ENCODE measurements at regions not wholly inside any gene's neighbourhood (a gene's known extent, or its start where the extent isn't known, plus 50 kb on each side); places are given as distances from the start of the nearest gene placed in this dataset.

DNA sequence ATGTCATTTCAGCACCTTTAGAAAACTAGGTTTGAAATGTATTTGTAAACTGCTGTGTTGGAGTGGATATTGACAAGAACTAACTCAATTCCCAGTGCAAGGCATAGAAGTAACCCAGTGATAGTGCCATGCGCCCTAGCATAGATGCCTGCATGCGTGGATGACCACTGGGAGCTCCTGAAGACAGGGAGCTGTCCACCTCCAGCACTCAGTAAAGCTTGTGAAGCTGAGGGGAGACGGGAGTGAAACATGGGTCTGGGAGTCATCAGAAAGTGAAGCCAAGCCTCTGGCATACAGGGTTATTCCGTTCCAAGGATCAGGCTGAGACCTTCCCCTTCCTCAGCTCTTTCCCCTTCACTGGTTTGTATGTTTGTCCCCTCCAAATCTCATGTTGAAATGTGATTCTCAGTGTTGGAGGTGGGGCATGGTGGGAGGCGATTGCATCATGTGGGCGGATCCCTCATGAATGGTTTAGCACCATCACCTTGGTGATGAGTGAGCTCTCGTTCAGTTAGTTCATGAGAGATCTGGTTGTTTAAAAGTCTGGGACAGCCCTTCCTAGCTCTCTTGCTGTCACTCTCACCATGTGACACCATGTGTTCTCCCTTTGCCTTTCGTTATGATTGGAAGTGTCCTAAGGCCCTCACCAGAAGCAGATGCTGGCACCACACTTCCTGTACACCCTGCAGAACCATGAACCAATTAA lies 146.5 kb upstream of the FERMT1 start:
- TF ChIP-seq REST (IDR thresholded peaks at IDR 0.05; ENCODE audit: insufficient read depth in 1 of 2, low read depth in 2 of 2, low read length in 2 of 2) (peak; percentile 31 to 74; a peak in 2 of 4 replicates), FOXP2 (optimal IDR thresholded peaks at IDR 0.05; ENCODE audit: borderline replicate concordance, extremely low read depth, extremely low read length, insufficient read depth) (no peak)

- no peak for TF ChIP-seq FOXP2 (optimal IDR thresholded peaks at IDR 0.05; ENCODE audit: borderline replicate concordance, extremely low read depth, extremely low read length, insufficient read depth)
- no peak for TF ChIP-seq SIN3A (IDR thresholded peaks at IDR 0.05; ENCODE audit: borderline replicate concordance, insufficient read depth, low read length)
- TF ChIP-seq REST (IDR thresholded peaks at IDR 0.05; ENCODE audit: insufficient read depth in 1 of 2, low read depth in 2 of 2, low read length in 2 of 2): no peak
- TF ChIP-seq TAF1 (IDR thresholded peaks at IDR 0.05; ENCODE audit: borderline replicate concordance, insufficient read depth, low read length): no peak
- no peak for TF ChIP-seq POLR2AphosphoS5 (IDR thresholded peaks at IDR 0.05; ENCODE audit: low read depth, low read length)
Measured at GRCh38 chr20:6265204-6265904, 142.5 kb upstream of the FERMT1 start.

DNA sequence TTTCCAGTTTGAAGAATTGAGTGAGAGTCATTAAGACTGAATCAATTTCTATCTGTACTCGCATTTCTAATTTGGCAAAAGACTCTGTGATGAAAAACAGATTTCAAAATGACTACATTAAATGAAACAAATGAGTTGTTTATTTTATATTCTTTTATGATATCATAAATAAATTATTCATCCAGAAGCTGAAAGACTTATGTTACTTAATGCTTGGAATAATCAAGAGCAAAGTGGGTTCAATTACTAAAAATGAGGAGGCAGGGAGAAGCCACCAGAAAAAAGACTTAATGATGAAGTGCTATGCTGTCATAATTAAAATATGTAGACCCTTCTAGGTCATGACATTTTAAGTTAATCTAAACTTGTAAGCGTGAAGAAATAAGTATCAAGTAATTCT lies 130.6 kb upstream of the FERMT1 start:
- TF ChIP-seq SIN3A (IDR thresholded peaks at IDR 0.05; ENCODE audit: borderline replicate concordance, insufficient read depth, low read length) (no peak), REST (IDR thresholded peaks at IDR 0.05; ENCODE audit: insufficient read depth in 1 of 2, low read depth in 2 of 2, low read length in 2 of 2) (no peak), FOXP2 (optimal IDR thresholded peaks at IDR 0.05; ENCODE audit: borderline replicate concordance, extremely low read depth, extremely low read length, insufficient read depth) (no peak), TAF1 (IDR thresholded peaks at IDR 0.05; ENCODE audit: borderline replicate concordance, insufficient read depth, low read length) (no peak), POLR2AphosphoS5 (IDR thresholded peaks at IDR 0.05; ENCODE audit: low read depth, low read length) (no peak)

GRCh38 chr20:6245436-6245835 lies 122.6 kb upstream of the FERMT1 start:
- no peak for TF ChIP-seq POLR2AphosphoS5 (IDR thresholded peaks at IDR 0.05; ENCODE audit: low read depth, low read length)
- no peak for TF ChIP-seq SIN3A (IDR thresholded peaks at IDR 0.05; ENCODE audit: borderline replicate concordance, insufficient read depth, low read length)
- TF ChIP-seq FOXP2 (optimal IDR thresholded peaks at IDR 0.05; ENCODE audit: borderline replicate concordance, extremely low read depth, extremely low read length, insufficient read depth): no peak
- no peak for TF ChIP-seq REST (IDR thresholded peaks at IDR 0.05; ENCODE audit: insufficient read depth in 1 of 2, low read depth in 2 of 2, low read length in 2 of 2)
- no peak for TF ChIP-seq TAF1 (IDR thresholded peaks at IDR 0.05; ENCODE audit: borderline replicate concordance, insufficient read depth, low read length)

Measured in PFSK-1 (cell line).